ENCODE measurements at regions not wholly inside any gene's neighbourhood (a gene's known extent, or its start where the extent isn't known, plus 50 kb on each side); places are given as distances from the start of the nearest gene placed in this dataset.

DNA sequence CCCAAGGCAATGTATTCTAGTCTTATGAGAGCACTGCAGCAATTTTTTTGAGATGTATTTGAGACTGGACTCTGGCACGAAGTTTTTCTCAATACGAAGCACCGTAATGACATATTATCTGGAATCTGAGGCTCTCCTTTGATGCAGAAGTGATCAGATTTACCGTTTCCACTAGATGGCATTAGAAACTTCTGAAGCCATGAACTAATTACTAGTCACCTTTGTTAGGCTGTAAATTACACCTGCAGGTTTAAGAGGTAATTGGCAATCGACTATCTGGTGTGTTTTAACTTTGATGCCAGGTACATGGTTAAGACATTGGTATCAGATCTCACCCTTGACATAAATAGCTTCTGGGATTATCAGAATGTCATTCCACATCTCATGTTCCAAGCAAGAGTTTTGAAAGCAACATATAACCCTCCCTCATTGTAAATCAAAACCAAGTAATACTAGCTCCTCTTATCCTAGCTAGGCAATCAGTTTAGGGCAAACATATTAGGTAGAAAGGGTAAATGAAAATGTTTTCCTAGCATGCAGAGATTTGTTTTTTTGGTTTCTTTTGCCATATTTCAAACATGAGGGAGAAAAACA lies 254.6 kb upstream of the SPRED2 start:
- DNase-seq (ENCODE audit: low read depth): no peak

- DNase-seq (ENCODE audit: low read depth): no peak
Observed at GRCh38 chr2:65681503-65681902, 249.1 kb upstream of the SPRED2 start.

- DNase-seq (ENCODE audit: low read depth): peak; percentile 5
Observed at GRCh38 chr2:65678779-65679391, 246.5 kb upstream of the SPRED2 start.

- DNase-seq (ENCODE audit: low read depth): no peak
Observed at GRCh38 chr2:65675350-65675749, 243.0 kb upstream of the SPRED2 start.

DNA sequence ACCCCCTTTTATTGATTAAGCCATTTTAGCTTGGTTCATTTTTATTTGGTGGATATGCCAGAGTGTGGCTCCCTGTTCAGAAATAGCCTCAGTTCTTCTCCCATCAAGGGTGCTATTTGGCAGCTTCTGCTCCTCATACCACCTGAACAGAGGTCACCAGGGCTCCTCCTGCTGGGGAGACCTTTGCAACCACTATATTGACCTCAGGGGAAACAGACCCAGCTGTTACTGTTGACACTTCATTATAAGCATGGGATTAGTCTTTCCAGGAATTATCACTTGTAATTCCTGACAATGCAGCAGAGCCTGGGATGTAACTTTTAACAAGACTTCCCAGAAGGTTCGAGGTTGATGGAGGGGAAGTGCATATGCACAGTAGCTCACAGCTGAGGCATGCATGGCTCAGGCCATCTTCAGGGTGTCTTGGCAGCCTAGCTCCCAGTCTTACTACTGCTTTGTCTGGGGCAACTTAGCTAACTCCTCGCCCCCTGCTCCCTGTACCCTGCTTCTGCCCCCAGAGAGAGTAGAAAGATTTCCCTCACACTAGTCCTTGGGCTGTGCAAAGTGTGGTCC lies 239.4 kb upstream of the SPRED2 start:
- no peak for DNase-seq (ENCODE audit: low read depth)

- no peak for DNase-seq (ENCODE audit: low read depth)
Observed at GRCh38 chr2:65669574-65669973, 237.2 kb upstream of the SPRED2 start.

- no peak for DNase-seq (ENCODE audit: low read depth)
Observed at GRCh38 chr2:65668744-65669143, 236.3 kb upstream of the SPRED2 start.

DNA sequence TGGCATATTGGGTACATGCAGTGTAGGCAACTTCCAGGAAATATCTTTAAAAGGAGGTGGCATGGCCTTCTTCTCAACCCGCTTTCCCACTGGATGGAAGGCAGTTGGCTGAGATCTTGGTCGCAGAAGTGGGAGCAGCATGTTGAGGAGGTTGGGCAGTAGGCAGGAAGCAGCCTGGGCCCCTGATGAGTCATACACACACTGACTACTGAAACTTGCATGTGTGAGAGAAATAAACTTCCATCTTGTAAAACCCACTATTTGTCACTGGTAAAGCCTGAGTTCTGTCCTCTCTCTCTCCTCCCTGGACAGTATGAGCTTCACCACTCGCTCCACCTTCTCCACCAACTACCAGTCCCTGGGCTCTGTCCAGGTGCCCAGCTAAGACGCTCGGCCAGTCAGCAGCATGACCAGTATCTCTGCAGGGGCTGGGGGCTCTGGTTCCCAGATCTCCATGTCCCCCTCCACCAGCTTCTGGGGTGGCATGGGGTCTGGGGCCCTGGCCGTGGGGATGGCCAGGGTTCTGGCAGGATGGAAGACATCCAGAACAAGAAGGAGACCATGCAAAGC lies 233.8 kb upstream of the SPRED2 start:
- DNase-seq (ENCODE audit: low read depth): peak; percentile 65

GRCh38 chr2:65664931-65665330 lies 232.5 kb upstream of the SPRED2 start:
- no peak for DNase-seq (ENCODE audit: low read depth)

DNA sequence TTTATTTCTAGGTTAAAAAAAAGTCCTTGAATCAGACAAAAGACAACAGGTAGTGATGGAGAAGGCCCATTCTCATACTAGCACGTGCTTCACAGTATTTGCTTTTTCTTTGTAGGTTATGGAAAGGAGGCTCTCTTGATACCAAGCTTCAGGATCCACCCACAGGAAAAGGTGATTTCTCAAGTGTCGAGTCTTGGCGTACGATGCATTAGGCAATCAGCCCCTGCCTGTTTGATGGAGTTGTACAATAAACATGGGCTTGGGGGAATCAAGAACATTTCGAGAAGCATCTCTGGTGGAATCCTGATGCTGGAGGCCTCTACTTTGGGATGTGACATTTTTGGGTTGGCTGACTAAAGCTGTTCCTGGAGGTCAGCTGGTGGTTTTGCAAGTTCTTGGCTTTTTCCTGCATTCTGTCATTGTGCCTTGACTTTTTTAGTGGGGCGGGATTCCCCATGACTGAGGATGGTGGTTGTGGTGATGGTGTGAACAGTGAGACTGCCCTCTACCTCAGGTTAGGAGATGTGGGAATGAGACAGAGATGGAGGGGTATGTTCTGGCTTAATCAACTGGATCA lies 231.5 kb upstream of the SPRED2 start:
- peak; percentile 63 for DNase-seq (ENCODE audit: low read depth)

- peak; percentile 93 for DNase-seq (ENCODE audit: low read depth)
Observed at GRCh38 chr2:65662654-65663432, 230.4 kb upstream of the SPRED2 start.

GRCh38 chr2:65661980-65662653 lies 229.7 kb upstream of the SPRED2 start:
- no peak for DNase-seq (ENCODE audit: low read depth)

GRCh38 chr2:65660340-65660739 lies 227.9 kb upstream of the SPRED2 start:
- DNase-seq (ENCODE audit: low read depth): no peak

DNA sequence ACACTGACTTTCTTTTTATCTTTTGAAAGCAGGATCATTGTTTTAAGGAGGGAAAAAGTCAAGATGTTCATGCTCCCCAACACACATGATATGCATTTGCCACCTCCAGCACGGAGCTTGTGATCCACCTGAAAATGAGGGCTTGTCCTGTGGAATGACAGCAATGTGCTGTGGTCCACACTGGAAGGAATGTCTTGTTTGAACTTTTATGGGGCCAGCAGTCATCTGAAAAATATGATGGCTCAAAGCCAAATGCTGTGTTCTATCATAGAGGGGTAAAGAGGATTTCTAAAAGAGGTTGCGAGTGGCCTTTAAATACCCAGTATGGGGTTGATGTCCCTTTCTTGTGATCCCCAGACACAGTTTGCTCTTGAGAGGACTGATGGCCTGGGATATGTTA lies 226.5 kb upstream of the SPRED2 start:
- DNase-seq (ENCODE audit: low read depth): peak; percentile 35

DNA sequence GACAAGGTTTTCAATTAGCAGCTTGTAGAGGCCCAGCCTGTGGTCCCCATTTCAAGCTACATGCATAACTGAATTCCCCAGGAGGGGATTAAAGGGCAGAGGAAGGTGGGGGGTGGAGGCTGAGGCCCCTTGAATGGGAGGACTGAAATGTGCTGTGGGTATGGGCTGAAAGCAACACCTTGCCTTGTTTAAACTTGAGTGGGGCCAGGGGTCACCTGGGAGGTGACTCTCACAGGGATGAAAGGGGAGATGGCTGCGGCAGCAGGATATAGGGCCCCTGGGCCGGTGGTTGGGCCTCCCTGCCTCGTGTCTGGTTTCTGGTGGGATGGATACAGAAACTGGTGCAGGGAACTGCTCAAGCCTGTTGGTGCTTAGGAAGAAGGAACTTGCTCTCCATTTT lies 225.9 kb upstream of the SPRED2 start:
- no peak for DNase-seq (ENCODE audit: low read depth)

DNA sequence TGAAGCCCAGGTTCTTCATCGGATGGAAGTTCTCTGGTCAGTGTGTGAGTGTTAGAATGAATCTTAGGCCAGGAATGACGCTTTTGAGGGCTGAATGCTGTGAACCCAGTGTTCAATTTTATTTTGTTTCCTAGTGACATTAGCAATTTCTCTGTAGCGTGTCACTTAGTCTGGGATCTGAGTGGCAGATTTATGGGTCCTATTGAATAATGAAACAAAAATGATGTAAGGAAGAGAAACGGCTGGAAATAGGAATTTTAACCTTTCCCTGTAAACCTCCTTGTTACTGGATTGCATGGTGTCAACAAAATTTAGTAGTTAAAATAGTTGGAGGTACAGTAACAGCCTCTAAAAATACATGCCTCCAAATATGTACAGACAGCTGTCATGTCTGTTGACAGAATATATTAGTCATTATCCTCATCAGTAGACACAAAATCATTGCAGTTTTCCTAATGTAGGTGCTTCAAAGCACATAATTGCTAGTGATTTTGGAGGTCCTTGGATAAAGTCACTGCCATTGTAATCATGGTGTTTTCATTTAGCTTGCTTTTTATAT lies 223.8 kb upstream of the SPRED2 start:
- DNase-seq (ENCODE audit: low read depth): no peak

GRCh38 chr2:65655000-65655399 lies 222.6 kb upstream of the SPRED2 start:
- no peak for DNase-seq (ENCODE audit: low read depth)

- no peak for DNase-seq (ENCODE audit: low read depth)
Observed at GRCh38 chr2:65654496-65654895, 222.1 kb upstream of the SPRED2 start.

DNA sequence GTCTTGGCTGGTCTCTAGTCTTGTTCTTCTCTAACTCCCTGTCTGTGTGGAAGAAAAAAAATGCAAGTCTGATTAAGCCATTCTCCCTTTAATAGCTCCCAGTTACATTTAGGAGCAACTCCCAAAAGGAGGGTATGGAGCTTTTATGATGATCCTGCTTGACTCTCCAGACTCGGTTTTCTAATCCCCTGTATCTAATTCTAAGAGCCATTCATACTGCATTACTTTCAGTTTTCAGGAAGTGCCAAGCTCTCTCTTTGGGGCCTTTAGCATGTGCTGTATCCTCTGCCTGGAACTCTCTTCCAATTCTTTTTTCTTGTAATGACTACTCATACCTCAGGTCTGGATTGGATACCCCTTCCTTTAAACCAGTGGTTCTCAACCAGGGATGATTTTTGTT lies 219.7 kb upstream of the SPRED2 start:
- no peak for DNase-seq (ENCODE audit: low read depth)

DNA sequence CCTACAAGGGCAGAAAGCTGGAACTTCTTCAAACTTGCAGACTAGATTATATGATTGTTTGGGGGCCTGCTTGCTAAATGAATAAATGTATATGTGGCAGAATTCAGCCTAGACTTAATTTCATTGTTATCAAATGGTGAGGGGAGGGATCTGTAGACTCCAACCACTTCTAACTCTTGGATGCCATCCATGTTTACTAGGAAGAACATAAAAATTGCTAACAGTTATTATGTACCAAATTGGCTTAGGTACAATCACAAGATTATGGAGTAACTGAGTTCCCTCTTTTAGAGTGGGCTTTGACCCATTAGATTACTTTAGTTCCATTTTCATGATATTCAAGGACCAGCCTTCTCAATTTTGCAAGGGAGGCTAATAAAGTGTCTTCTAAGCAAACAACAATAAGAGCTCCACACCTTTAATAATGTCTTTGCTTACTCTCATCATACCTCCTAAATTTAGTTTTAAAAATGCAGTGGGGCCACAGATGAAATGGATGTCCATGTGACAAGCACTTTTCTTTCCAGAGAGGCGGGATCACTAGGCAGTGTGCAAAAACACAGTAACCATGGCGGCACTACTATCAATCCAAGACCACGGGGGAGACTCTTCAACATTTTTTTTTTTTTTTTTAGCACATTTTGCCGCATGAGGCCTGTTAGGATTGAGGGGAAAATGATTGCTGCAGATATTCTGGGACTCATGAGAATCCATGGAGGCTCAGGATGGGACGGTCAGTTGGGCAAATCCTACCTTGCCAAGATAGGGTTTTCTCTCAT lies 217.6 kb upstream of the SPRED2 start:
- no peak for DNase-seq (ENCODE audit: low read depth)

Measured in amniotic epithelial cell (primary cell).